GM21576 (cell line): ENCODE measurements at regions not wholly inside any gene's neighbourhood (a gene's known extent, or its start where the extent isn't known, plus 50 kb on each side); places are given as distances from the start of the nearest gene placed in this dataset.

ENCODE experiments used
- ATAC-seq: cut with Tn5 transposase; IDR thresholded peaks from one replicate; pipeline ENCODE4 v1.9.1; 2021; ENCODE audit warnings: mild to moderate bottlenecking, moderate library complexity; ENCODE audit not compliant: unreplicated experiment

- no peak for ATAC-seq
These were observed 310.0 kb downstream of the RBM26 start for GRCh38 chr13:79096099-79096498.

GRCh38 chr13:79090552-79091124 lies 315.4 kb downstream of the RBM26 start:
- ATAC-seq = no peak

GRCh38 chr13:79084802-79085424 lies 321.1 kb downstream of the RBM26 start:
- ATAC-seq = no peak

GRCh38 chr13:79081942-79082341 lies 324.1 kb downstream of the RBM26 start:
- ATAC-seq = no peak

- ATAC-seq = no peak
These were observed 326.7 kb downstream of the RBM26 start for GRCh38 chr13:79079351-79079839.

GRCh38 chr13:79075703-79076102 lies 330.4 kb downstream of the RBM26 start:
- ATAC-seq = no peak

GRCh38 chr13:79070343-79070974 lies 335.6 kb downstream of the RBM26 start:
- ATAC-seq = peak; percentile 77

- no peak for ATAC-seq
These were observed 343.8 kb downstream of the RBM26 start for GRCh38 chr13:79062291-79062690.

- ATAC-seq = no peak
These were observed 345.8 kb downstream of the RBM26 start for GRCh38 chr13:79060216-79060615.

GRCh38 chr13:79056706-79057105 lies 349.3 kb downstream of the RBM26 start:
- ATAC-seq = no peak

- no peak for ATAC-seq
These were observed 354.6 kb downstream of the RBM26 start for GRCh38 chr13:79051472-79051871.

GRCh38 chr13:79044415-79044814 lies 361.6 kb downstream of the RBM26 start:
- no peak for ATAC-seq

GRCh38 chr13:79043208-79043607 lies 362.8 kb downstream of the RBM26 start:
- ATAC-seq = no peak

GRCh38 chr13:79037197-79037596 lies 368.9 kb downstream of the RBM26 start:
- no peak for ATAC-seq

GRCh38 chr13:79034341-79034740 lies 371.7 kb downstream of the RBM26 start:
- ATAC-seq = no peak

- no peak for ATAC-seq
These were observed 371.6 kb upstream of the OBI1 start for GRCh38 chr13:79030513-79030912.

- ATAC-seq = no peak
These were observed 359.2 kb upstream of the OBI1 start for GRCh38 chr13:79018166-79018565.

GRCh38 chr13:79011179-79011578 lies 352.2 kb upstream of the OBI1 start:
- no peak for ATAC-seq

- ATAC-seq = no peak
These were observed 345.3 kb upstream of the OBI1 start for GRCh38 chr13:79003989-79004898.

GRCh38 chr13:78999494-78999893 lies 340.5 kb upstream of the OBI1 start:
- no peak for ATAC-seq

- ATAC-seq = no peak
These were observed 339.8 kb upstream of the OBI1 start for GRCh38 chr13:78998630-78999315.
